B cell (primary cell): ENCODE measurements at regions not wholly inside any gene's neighbourhood (a gene's known extent, or its start where the extent isn't known, plus 50 kb on each side); places are given as distances from the start of the nearest gene placed in this dataset.

Experiments used
- EZH2 ChIP-seq: IDR thresholded peaks from 2 replicates; pipeline ENCODE4 v1.6.1; 2012; ENCODE audit warnings: borderline replicate concordance, low read depth, mild to moderate bottlenecking, moderate library complexity, low read length; ENCODE audit not compliant: insufficient read depth, poor library complexity, severe bottlenecking
- TF ChIP-seq, protein P1 (sequence below): fragments of 200-600 bp; IDR thresholded peaks from one replicate; pipeline ENCODE4 v1.8.0; 2022; ENCODE audit warnings: antibody characterized with exemption, mild to moderate bottlenecking

GRCh38 chr17:77875051-77875780, 83.3 kb upstream of the TNRC6C start:
- TF ChIP-seq, protein P1, sequence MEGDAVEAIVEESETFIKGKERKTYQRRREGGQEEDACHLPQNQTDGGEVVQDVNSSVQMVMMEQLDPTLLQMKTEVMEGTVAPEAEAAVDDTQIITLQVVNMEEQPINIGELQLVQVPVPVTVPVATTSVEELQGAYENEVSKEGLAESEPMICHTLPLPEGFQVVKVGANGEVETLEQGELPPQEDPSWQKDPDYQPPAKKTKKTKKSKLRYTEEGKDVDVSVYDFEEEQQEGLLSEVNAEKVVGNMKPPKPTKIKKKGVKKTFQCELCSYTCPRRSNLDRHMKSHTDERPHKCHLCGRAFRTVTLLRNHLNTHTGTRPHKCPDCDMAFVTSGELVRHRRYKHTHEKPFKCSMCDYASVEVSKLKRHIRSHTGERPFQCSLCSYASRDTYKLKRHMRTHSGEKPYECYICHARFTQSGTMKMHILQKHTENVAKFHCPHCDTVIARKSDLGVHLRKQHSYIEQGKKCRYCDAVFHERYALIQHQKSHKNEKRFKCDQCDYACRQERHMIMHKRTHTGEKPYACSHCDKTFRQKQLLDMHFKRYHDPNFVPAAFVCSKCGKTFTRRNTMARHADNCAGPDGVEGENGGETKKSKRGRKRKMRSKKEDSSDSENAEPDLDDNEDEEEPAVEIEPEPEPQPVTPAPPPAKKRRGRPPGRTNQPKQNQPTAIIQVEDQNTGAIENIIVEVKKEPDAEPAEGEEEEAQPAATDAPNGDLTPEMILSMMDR, result no peak
- TF ChIP-seq EZH2, result no peak
